WTC11 (cell line): ENCODE measurements at regions not wholly inside any gene's neighbourhood (a gene's known extent, or its start where the extent isn't known, plus 50 kb on each side); places are given as distances from the start of the nearest gene placed in this dataset.

Source experiments
- ZNF138 ChIP-seq: sonication (generic); formaldehyde crosslinking; conservative IDR thresholded peaks from 2 replicates; pipeline ENCODE4 v1.8.1; 2022; ENCODE audit warnings: mild to moderate bottlenecking, moderate library complexity, missing genetic modification reagents
- TF ChIP-seq, protein P1 (sequence below): fragments of 200-600 bp; IDR thresholded peaks from 2 replicates; pipeline ENCODE4 v1.8.0; 2022; ENCODE audit warnings: antibody characterized with exemption

DNA sequence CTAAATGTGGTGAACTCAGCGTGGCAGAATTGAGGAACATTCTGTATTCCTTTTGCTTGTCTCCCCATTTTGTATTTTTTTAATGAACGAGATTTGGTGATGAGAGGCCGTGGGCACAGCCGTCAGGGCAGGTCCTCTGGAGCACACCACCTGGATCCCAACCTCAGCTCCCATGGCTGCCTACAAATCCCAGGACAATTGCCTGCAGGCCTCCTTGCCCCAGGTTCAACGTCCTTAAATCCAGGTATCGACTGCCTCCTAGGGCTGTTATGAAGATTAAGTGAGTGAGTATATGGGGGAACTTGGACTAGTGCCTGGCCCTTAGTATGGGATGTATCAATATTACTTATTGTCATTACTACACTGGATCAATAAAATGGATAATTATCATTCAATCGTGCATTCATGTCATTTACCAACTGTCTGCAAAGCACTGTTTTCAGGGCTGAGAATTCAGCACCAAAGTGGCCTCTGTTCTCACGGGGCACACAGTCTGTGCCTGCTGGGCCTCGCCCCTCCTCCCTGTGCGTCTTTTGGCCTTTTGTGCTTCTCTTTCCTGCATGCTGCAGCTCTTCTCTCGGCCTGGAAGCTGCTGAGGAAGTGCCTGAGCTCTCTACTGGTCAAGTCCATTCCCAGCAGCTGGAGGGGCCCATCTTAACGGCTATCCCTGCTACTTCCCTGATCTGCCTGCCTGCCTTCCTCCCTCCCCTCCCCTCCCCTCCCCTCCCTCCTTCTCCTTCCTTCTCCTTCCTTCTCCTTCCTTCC is 1343.7 kb downstream of the BRD1 start:
- TF ChIP-seq, protein P1, sequence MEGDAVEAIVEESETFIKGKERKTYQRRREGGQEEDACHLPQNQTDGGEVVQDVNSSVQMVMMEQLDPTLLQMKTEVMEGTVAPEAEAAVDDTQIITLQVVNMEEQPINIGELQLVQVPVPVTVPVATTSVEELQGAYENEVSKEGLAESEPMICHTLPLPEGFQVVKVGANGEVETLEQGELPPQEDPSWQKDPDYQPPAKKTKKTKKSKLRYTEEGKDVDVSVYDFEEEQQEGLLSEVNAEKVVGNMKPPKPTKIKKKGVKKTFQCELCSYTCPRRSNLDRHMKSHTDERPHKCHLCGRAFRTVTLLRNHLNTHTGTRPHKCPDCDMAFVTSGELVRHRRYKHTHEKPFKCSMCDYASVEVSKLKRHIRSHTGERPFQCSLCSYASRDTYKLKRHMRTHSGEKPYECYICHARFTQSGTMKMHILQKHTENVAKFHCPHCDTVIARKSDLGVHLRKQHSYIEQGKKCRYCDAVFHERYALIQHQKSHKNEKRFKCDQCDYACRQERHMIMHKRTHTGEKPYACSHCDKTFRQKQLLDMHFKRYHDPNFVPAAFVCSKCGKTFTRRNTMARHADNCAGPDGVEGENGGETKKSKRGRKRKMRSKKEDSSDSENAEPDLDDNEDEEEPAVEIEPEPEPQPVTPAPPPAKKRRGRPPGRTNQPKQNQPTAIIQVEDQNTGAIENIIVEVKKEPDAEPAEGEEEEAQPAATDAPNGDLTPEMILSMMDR: no peak
- TF ChIP-seq ZNF138 (CRISPR knock-in tag): no peak
